Panc1 (cell line): ENCODE measurements at regions not wholly inside any gene's neighbourhood (a gene's known extent, or its start where the extent isn't known, plus 50 kb on each side); places are given as distances from the start of the nearest gene placed in this dataset.

Experiments
- POLR2AphosphoS5 ChIP-seq: IDR thresholded peaks from 2 replicates; pipeline ENCODE4 v1.6.1; 2012; ENCODE audit warnings: mild to moderate bottlenecking, low read depth, low read length, moderate library complexity
- REST ChIP-seq, 2 experiments: IDR thresholded peaks; 2 replicates each; pipeline ENCODE4 v1.6.1; 2011 to 2012; ENCODE audit warnings: low read depth in 2 of 2, control low read depth in 1 of 2, low read length in 1 of 2, mild to moderate bottlenecking in 1 of 2, moderate library complexity in 1 of 2; ENCODE audit not compliant: insufficient read depth in 1 of 2
- SIN3A ChIP-seq: IDR thresholded peaks from 2 replicates; pipeline ENCODE4 v1.6.1; 2012; ENCODE audit warnings: low read depth, mild to moderate bottlenecking, low read length, moderate library complexity, borderline replicate concordance; ENCODE audit not compliant: insufficient read depth
- TCF7L2 ChIP-seq: IDR thresholded peaks from 2 replicates; pipeline ENCODE4 v1.6.1; 2011; ENCODE audit warnings: mild to moderate bottlenecking, low read depth, low read length, inconsistent platforms
- TF ChIP-seq, protein P1 (sequence below): fragments of 450-650 bp; IDR thresholded peaks from 2 replicates; pipeline ENCODE4 v1.5.1; 2017; ENCODE audit warnings: mild to moderate bottlenecking

DNA sequence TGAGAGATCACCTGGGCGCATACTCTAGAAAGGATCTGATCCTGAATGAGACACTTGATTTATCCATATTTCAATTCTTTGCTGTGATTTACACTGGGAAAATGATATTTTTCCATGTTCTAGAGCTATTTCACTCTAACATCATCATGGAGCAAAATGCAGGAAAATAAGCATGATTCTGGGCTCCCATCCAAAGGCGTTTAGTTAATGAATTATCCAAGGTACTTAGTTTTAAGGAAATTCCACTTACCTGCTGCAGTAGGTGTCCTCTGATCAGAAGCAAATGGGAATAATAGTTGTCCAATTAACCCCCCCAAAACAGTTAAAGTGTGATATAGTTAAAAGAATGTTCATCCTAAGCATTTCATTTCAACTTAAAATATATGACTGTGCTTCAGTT, 204.5 kb upstream of the PRKD1 start:
- TF ChIP-seq, protein P1, sequence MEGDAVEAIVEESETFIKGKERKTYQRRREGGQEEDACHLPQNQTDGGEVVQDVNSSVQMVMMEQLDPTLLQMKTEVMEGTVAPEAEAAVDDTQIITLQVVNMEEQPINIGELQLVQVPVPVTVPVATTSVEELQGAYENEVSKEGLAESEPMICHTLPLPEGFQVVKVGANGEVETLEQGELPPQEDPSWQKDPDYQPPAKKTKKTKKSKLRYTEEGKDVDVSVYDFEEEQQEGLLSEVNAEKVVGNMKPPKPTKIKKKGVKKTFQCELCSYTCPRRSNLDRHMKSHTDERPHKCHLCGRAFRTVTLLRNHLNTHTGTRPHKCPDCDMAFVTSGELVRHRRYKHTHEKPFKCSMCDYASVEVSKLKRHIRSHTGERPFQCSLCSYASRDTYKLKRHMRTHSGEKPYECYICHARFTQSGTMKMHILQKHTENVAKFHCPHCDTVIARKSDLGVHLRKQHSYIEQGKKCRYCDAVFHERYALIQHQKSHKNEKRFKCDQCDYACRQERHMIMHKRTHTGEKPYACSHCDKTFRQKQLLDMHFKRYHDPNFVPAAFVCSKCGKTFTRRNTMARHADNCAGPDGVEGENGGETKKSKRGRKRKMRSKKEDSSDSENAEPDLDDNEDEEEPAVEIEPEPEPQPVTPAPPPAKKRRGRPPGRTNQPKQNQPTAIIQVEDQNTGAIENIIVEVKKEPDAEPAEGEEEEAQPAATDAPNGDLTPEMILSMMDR: no peak
- no peak for TF ChIP-seq TCF7L2
- no peak for TF ChIP-seq POLR2AphosphoS5
- TF ChIP-seq REST (IDR thresholded peaks at IDR 0.05; ENCODE audit: insufficient read depth in 1 of 2, low read depth in 2 of 2, low read length in 1 of 2): no peak
- TF ChIP-seq SIN3A: no peak
